Stimulated activated CD4-positive, alpha-beta T cell treated with anti-CD3 and anti-CD28 coated beads, Interleukin-2, amount 100 ng/mL, for 4 hours (primary cell): ENCODE measurements at regions not wholly inside any gene's neighbourhood (a gene's known extent, or its start where the extent isn't known, plus 50 kb on each side); places are given as distances from the start of the nearest gene placed in this dataset.

Experiments used
- DNase-seq: peaks from one replicate; pipeline ENCODE4 v3.0.0-alpha.2; 2020; ENCODE audit warnings: low read depth

- no peak for DNase-seq
Measured at GRCh38 chr1:87508247-87508787, 179.6 kb downstream of the LMO4 start.

- DNase-seq, result no peak
Measured at GRCh38 chr1:87510540-87510939, 181.9 kb downstream of the LMO4 start.

GRCh38 chr1:87511449-87511848 lies 182.8 kb downstream of the LMO4 start:
- DNase-seq, result no peak

GRCh38 chr1:87512431-87512830 lies 183.8 kb downstream of the LMO4 start:
- no peak for DNase-seq

- no peak for DNase-seq
Measured at GRCh38 chr1:87513255-87513654, 184.6 kb downstream of the LMO4 start.

- DNase-seq, result no peak
Measured at GRCh38 chr1:87513966-87514660, 185.4 kb downstream of the LMO4 start.

- no peak for DNase-seq
Measured at GRCh38 chr1:87515781-87516180, 187.1 kb downstream of the LMO4 start.

GRCh38 chr1:87518794-87519193 lies 190.1 kb downstream of the LMO4 start:
- DNase-seq, result no peak

- DNase-seq, result no peak
Measured at GRCh38 chr1:87521452-87521851, 192.8 kb downstream of the LMO4 start.

- DNase-seq, result no peak
Measured at GRCh38 chr1:87523466-87523865, 194.8 kb downstream of the LMO4 start.

- DNase-seq, result no peak
Measured at GRCh38 chr1:87524021-87524754, 195.5 kb downstream of the LMO4 start.

GRCh38 chr1:87528754-87529517 lies 200.3 kb downstream of the LMO4 start:
- DNase-seq, result no peak

- DNase-seq, result no peak
Measured at GRCh38 chr1:87530042-87530807, 201.5 kb downstream of the LMO4 start.

GRCh38 chr1:87535551-87535950 lies 206.9 kb downstream of the LMO4 start:
- no peak for DNase-seq

- DNase-seq, result no peak
Measured at GRCh38 chr1:87539147-87539546, 210.5 kb downstream of the LMO4 start.

- no peak for DNase-seq
Measured at GRCh38 chr1:87542697-87543096, 214.0 kb downstream of the LMO4 start.

GRCh38 chr1:87549738-87550137 lies 221.1 kb downstream of the LMO4 start:
- DNase-seq, result no peak

GRCh38 chr1:87553511-87553910 lies 224.8 kb downstream of the LMO4 start:
- DNase-seq, result no peak

GRCh38 chr1:87555366-87555765 lies 226.7 kb downstream of the LMO4 start:
- DNase-seq, result no peak

GRCh38 chr1:87556326-87556725 lies 227.6 kb downstream of the LMO4 start:
- no peak for DNase-seq

- DNase-seq, result no peak
Measured at GRCh38 chr1:87558921-87559320, 230.2 kb downstream of the LMO4 start.

- DNase-seq, result no peak
Measured at GRCh38 chr1:87560137-87560536, 231.5 kb downstream of the LMO4 start.
